Mucosa of stomach (tissue), 1 donor: ENCODE measurements at regions not wholly inside any gene's neighbourhood (a gene's known extent, or its start where the extent isn't known, plus 50 kb on each side); places are given as distances from the start of the nearest gene placed in this dataset.
"Not testable (repeated sequence)": the region's sequence is repeated elsewhere in the genome, so short reads cannot be mapped to it uniquely, and the experiment has no call there.

ENCODE experiments used
- H3K27me3 ChIP-seq: one replicate; pipeline ENCODE4 v1.7.0; 2013; ENCODE audit warnings: mild to moderate bottlenecking, low read length; ENCODE audit not compliant: control insufficient read depth, insufficient read depth
- H3K36me3 ChIP-seq: one replicate; pipeline ENCODE4 v1.7.0; 2013; ENCODE audit warnings: low read length; ENCODE audit not compliant: control insufficient read depth, insufficient read depth
- H3K4me1 ChIP-seq: one replicate; pipeline ENCODE4 v1.7.0; 2013; ENCODE audit warnings: mild to moderate bottlenecking, low read length; ENCODE audit not compliant: control insufficient read depth, insufficient read depth
- H3K4me3 ChIP-seq: one replicate; pipeline ENCODE4 v1.7.0; 2013; ENCODE audit warnings: low read length
- H3K9ac ChIP-seq: one replicate; pipeline ENCODE4 v1.7.0; 2013; ENCODE audit warnings: mild to moderate bottlenecking, low read length, moderate library complexity
- H3K9me3 ChIP-seq: one replicate; pipeline ENCODE4 v1.7.0; 2013; ENCODE audit warnings: mild to moderate bottlenecking, low read length, moderate library complexity; ENCODE audit not compliant: control insufficient read depth
- donor health status: Pancreatic carcinoma.

- no peaks in the 10 kb centered on the region for H3K4me1 ChIP-seq
- H3K4me3 ChIP-seq: no peak overlapping the region
- H3K9me3 ChIP-seq: no peaks in the 10 kb centered on the region
- H3K27me3 ChIP-seq: no peaks in the 10 kb centered on the region
- H3K9ac ChIP-seq: no peak overlapping the region
- no peaks in the 10 kb centered on the region for H3K36me3 ChIP-seq
Observed at GRCh38 chr15:70575231-70576226, 187.8 kb downstream of the UACA start.

GRCh38 chr15:70574325-70574724 is 189.0 kb downstream of the UACA start:
- not testable (repeated sequence) for H3K27me3 ChIP-seq, H3K36me3 ChIP-seq, H3K4me3 ChIP-seq, H3K9me3 ChIP-seq, H3K9ac ChIP-seq, H3K4me1 ChIP-seq

- no peaks in the 10 kb centered on the region for H3K4me1 ChIP-seq
- no peak overlapping the region for H3K9ac ChIP-seq
- H3K36me3 ChIP-seq: no peaks in the 10 kb centered on the region
- H3K4me3 ChIP-seq: no peak overlapping the region
- H3K9me3 ChIP-seq: no peaks in the 10 kb centered on the region
- H3K27me3 ChIP-seq: no peaks in the 10 kb centered on the region
Observed at GRCh38 chr15:70573121-70573850, 190.1 kb downstream of the UACA start.

GRCh38 chr15:70569714-70570231 is 193.6 kb downstream of the UACA start:
- H3K4me1 ChIP-seq: no peaks in the 10 kb centered on the region
- H3K36me3 ChIP-seq: no peaks in the 10 kb centered on the region
- no peaks in the 10 kb centered on the region for H3K9me3 ChIP-seq
- no peak overlapping the region for H3K9ac ChIP-seq
- no peak overlapping the region for H3K4me3 ChIP-seq
- H3K27me3 ChIP-seq: no peaks in the 10 kb centered on the region

GRCh38 chr15:70569091-70569713 is 194.2 kb downstream of the UACA start:
- Histone ChIP-seq H3K4me3 (no peak overlapping the region), H3K9ac (no peak overlapping the region), H3K9me3 (no peaks in the 10 kb centered on the region)

GRCh38 chr15:70566989-70567388 is 196.4 kb downstream of the UACA start:
- Histone ChIP-seq H3K36me3 (no peaks in the 10 kb centered on the region), H3K4me3 (no peak overlapping the region), H3K9me3 (no peaks in the 10 kb centered on the region), H3K4me1 (no peaks in the 10 kb centered on the region), H3K27me3 (no peaks in the 10 kb centered on the region), H3K9ac (no peak overlapping the region)

More at GRCh38 chr15:70569091-70569713, 194.2 kb downstream of the UACA start:
- H3K27me3 ChIP-seq: no peaks in the 10 kb centered on the region
- no peaks in the 10 kb centered on the region for H3K4me1 ChIP-seq
- H3K36me3 ChIP-seq: no peaks in the 10 kb centered on the region

GRCh38 chr15:70566047-70566835 is 197.1 kb downstream of the UACA start:
- no peak overlapping the region for H3K4me3 ChIP-seq
- no peaks in the 10 kb centered on the region for H3K36me3 ChIP-seq
- H3K9me3 ChIP-seq: no peaks in the 10 kb centered on the region
- H3K9ac ChIP-seq: no peak overlapping the region
- no peaks in the 10 kb centered on the region for H3K27me3 ChIP-seq
- H3K4me1 ChIP-seq: no peaks in the 10 kb centered on the region

GRCh38 chr15:70563561-70564095 is 199.7 kb downstream of the UACA start:
- H3K4me1 ChIP-seq: no peaks in the 10 kb centered on the region
- H3K9ac ChIP-seq: no peak overlapping the region
- H3K36me3 ChIP-seq: no peaks in the 10 kb centered on the region
- no peaks in the 10 kb centered on the region for H3K9me3 ChIP-seq
- H3K4me3 ChIP-seq: no peak overlapping the region
- H3K27me3 ChIP-seq: no peaks in the 10 kb centered on the region

GRCh38 chr15:70562906-70563305 is 200.5 kb downstream of the UACA start:
- H3K4me1 ChIP-seq: no peaks in the 10 kb centered on the region
- H3K9me3 ChIP-seq: no peaks in the 10 kb centered on the region
- H3K4me3 ChIP-seq: no peak overlapping the region
- no peaks in the 10 kb centered on the region for H3K36me3 ChIP-seq
- H3K27me3 ChIP-seq: no peaks in the 10 kb centered on the region
- no peak overlapping the region for H3K9ac ChIP-seq

GRCh38 chr15:70561885-70562284 is 201.5 kb downstream of the UACA start:
- no peaks in the 10 kb centered on the region for H3K4me1 ChIP-seq
- no peaks in the 10 kb centered on the region for H3K9me3 ChIP-seq
- no peaks in the 10 kb centered on the region for H3K36me3 ChIP-seq
- no peak overlapping the region for H3K4me3 ChIP-seq
- no peak overlapping the region for H3K9ac ChIP-seq
- H3K27me3 ChIP-seq: no peaks in the 10 kb centered on the region

GRCh38 chr15:70560617-70561328 is 202.6 kb downstream of the UACA start:
- no peak overlapping the region for H3K4me3 ChIP-seq
- H3K36me3 ChIP-seq: no peaks in the 10 kb centered on the region
- H3K9ac ChIP-seq: no peak overlapping the region
- H3K27me3 ChIP-seq: no peaks in the 10 kb centered on the region
- no peaks in the 10 kb centered on the region for H3K4me1 ChIP-seq
- H3K9me3 ChIP-seq: no peaks in the 10 kb centered on the region
